ENCODE measurements at regions not wholly inside any gene's neighbourhood (a gene's known extent, or its start where the extent isn't known, plus 50 kb on each side); places are given as distances from the start of the nearest gene placed in this dataset.
A peak's percentile ranks its signal among the peaks of the same experiment; 100 is the strongest.

- no peak for DNase-seq (ENCODE audit: insufficient read length, low spot score, missing footprints)
- Histone ChIP-seq H3K27me3 (ENCODE audit: insufficient read depth, low read length) (no peaks in the 10 kb centered on the region), H3K4me3 (ENCODE audit: insufficient read depth, low read length) (no peak overlapping the region), H3K79me2 (ENCODE audit: insufficient read depth, low read length) (no peaks in the 10 kb centered on the region), H3K9me3 (ENCODE audit: low read depth, low read length) (no peaks in the 10 kb centered on the region), H3K36me3 (ENCODE audit: insufficient read depth, low read length) (no peaks in the 10 kb centered on the region), H3K4me1 (ENCODE audit: insufficient read depth, low read length) (no peaks in the 10 kb centered on the region), H3K27ac (ENCODE audit: low read depth, low read length) (no peak overlapping the region), H4K20me1 (ENCODE audit: insufficient read depth, low read length) (no peaks in the 10 kb centered on the region), H2AFZ (ENCODE audit: low read length) (no peak overlapping the region), H3K4me2 (ENCODE audit: insufficient read depth, low read length) (no peak overlapping the region)
- TF ChIP-seq CTCF (IDR thresholded peaks at IDR 0.05; ENCODE audit: extremely low read depth, low read depth, low read length), result no peak
These were observed 292.0 kb upstream of the JARID2 start for GRCh38 chr6:14953836-14954235.

GRCh38 chr6:14957355-14958059 lies 288.4 kb upstream of the JARID2 start:
- H3K4me3 ChIP-seq (ENCODE audit: insufficient read depth, low read length), result no peak overlapping the region
- no peak overlapping the region for H3K27ac ChIP-seq (ENCODE audit: low read depth, low read length)
- H4K20me1 ChIP-seq (ENCODE audit: insufficient read depth, low read length), result no peaks in the 10 kb centered on the region
- no peaks in the 10 kb centered on the region for H3K79me2 ChIP-seq (ENCODE audit: insufficient read depth, low read length)
- no peak for TF ChIP-seq CTCF (IDR thresholded peaks at IDR 0.05; ENCODE audit: extremely low read depth, low read depth, low read length)
- no peak for DNase-seq (ENCODE audit: insufficient read length, low spot score, missing footprints)
- H2AFZ ChIP-seq (ENCODE audit: low read length), result no peak overlapping the region
- H3K4me2 ChIP-seq (ENCODE audit: insufficient read depth, low read length), result no peak overlapping the region
- no peaks in the 10 kb centered on the region for H3K27me3 ChIP-seq (ENCODE audit: insufficient read depth, low read length)
- no peaks in the 10 kb centered on the region for H3K9me3 ChIP-seq (ENCODE audit: low read depth, low read length)
- no peaks in the 10 kb centered on the region for H3K4me1 ChIP-seq (ENCODE audit: insufficient read depth, low read length)
- no peaks in the 10 kb centered on the region for H3K36me3 ChIP-seq (ENCODE audit: insufficient read depth, low read length)

- H3K27ac ChIP-seq (ENCODE audit: low read depth, low read length), result no peak overlapping the region
- no peak for TF ChIP-seq CTCF (IDR thresholded peaks at IDR 0.05; ENCODE audit: extremely low read depth, low read depth, low read length)
- no peaks in the 10 kb centered on the region for H3K79me2 ChIP-seq (ENCODE audit: insufficient read depth, low read length)
- DNase-seq (ENCODE audit: insufficient read length, low spot score, missing footprints), result no peak
- H4K20me1 ChIP-seq (ENCODE audit: insufficient read depth, low read length), result no peaks in the 10 kb centered on the region
- no peak overlapping the region for H3K4me3 ChIP-seq (ENCODE audit: insufficient read depth, low read length)
- no peaks in the 10 kb centered on the region for H3K27me3 ChIP-seq (ENCODE audit: insufficient read depth, low read length)
- no peak overlapping the region for H2AFZ ChIP-seq (ENCODE audit: low read length)
- H3K36me3 ChIP-seq (ENCODE audit: insufficient read depth, low read length), result no peaks in the 10 kb centered on the region
- no peaks in the 10 kb centered on the region for H3K4me1 ChIP-seq (ENCODE audit: insufficient read depth, low read length)
- no peak overlapping the region for H3K4me2 ChIP-seq (ENCODE audit: insufficient read depth, low read length)
- H3K9me3 ChIP-seq (ENCODE audit: low read depth, low read length), result no peaks in the 10 kb centered on the region
These were observed 286.5 kb upstream of the JARID2 start for GRCh38 chr6:14959324-14959885.

GRCh38 chr6:14964556-14965270 lies 281.2 kb upstream of the JARID2 start:
- peak; percentile 13 for DNase-seq (ENCODE audit: insufficient read length, low spot score, missing footprints)
- Histone ChIP-seq H2AFZ (ENCODE audit: low read length) (no peak overlapping the region), H3K4me2 (ENCODE audit: insufficient read depth, low read length) (no peak overlapping the region), H3K27me3 (ENCODE audit: insufficient read depth, low read length) (no peaks in the 10 kb centered on the region), H3K4me3 (ENCODE audit: insufficient read depth, low read length) (no peak overlapping the region), H3K4me1 (ENCODE audit: insufficient read depth, low read length) (no peaks in the 10 kb centered on the region), H4K20me1 (ENCODE audit: insufficient read depth, low read length) (no peaks in the 10 kb centered on the region), H3K79me2 (ENCODE audit: insufficient read depth, low read length) (no peaks in the 10 kb centered on the region), H3K36me3 (ENCODE audit: insufficient read depth, low read length) (no peaks in the 10 kb centered on the region), H3K9me3 (ENCODE audit: low read depth, low read length) (no peaks in the 10 kb centered on the region), H3K27ac (ENCODE audit: low read depth, low read length) (no peak overlapping the region)
- no peak for TF ChIP-seq CTCF (IDR thresholded peaks at IDR 0.05; ENCODE audit: extremely low read depth, low read depth, low read length)
